ENCODE measurements at regions not wholly inside any gene's neighbourhood (a gene's known extent, or its start where the extent isn't known, plus 50 kb on each side); places are given as distances from the start of the nearest gene placed in this dataset.

- CTCF ChIA-PET, result no interaction called here
- TF ChIP-seq, protein P1, sequence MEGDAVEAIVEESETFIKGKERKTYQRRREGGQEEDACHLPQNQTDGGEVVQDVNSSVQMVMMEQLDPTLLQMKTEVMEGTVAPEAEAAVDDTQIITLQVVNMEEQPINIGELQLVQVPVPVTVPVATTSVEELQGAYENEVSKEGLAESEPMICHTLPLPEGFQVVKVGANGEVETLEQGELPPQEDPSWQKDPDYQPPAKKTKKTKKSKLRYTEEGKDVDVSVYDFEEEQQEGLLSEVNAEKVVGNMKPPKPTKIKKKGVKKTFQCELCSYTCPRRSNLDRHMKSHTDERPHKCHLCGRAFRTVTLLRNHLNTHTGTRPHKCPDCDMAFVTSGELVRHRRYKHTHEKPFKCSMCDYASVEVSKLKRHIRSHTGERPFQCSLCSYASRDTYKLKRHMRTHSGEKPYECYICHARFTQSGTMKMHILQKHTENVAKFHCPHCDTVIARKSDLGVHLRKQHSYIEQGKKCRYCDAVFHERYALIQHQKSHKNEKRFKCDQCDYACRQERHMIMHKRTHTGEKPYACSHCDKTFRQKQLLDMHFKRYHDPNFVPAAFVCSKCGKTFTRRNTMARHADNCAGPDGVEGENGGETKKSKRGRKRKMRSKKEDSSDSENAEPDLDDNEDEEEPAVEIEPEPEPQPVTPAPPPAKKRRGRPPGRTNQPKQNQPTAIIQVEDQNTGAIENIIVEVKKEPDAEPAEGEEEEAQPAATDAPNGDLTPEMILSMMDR (IDR thresholded peaks at IDR 0.05; ENCODE audit: control extremely low read depth, extremely low read depth, low read depth, missing control alignments), result no peak
Measured at GRCh38 chr4:115749404-115749803, 636.0 kb upstream of the NDST4 start.

DNA sequence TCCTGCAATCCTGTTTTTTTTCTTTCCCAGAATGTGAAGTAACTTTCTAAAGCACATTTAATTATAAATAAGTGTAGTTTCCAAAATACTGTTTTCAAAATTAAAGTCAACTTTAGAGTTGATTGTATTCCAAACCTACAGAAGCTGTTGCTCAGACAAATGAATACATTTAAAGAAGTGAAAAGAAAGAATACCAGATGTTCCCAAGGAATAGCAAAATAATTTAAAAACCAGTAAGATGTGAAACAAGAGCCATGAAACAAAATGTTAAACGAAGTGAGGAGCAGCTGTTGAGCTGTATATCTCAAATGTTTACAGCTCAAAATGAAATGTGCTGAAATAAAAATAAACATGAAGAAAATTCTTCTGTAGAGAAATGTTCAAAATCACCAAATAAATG lies 627.4 kb upstream of the NDST4 start:
- no peak for DNase-seq (ENCODE audit: extremely low spot score)
- ChIA-PET POLR2A (no interaction called here), CTCF (no interaction called here)
- TF ChIP-seq, protein P1 (IDR thresholded peaks at IDR 0.05; ENCODE audit: control extremely low read depth, extremely low read depth, low read depth, missing control alignments), result no peak

More at GRCh38 chr4:115749404-115749803, 636.0 kb upstream of the NDST4 start:
- POLR2A ChIA-PET, result no interaction called here
- no peak for DNase-seq (ENCODE audit: extremely low spot score)

- CTCF ChIA-PET, result no interaction called here
- TF ChIP-seq, protein P1 (IDR thresholded peaks at IDR 0.05; ENCODE audit: control extremely low read depth, extremely low read depth, low read depth, missing control alignments), result no peak
- POLR2A ChIA-PET, result no interaction called here
- DNase-seq (ENCODE audit: extremely low spot score), result no peak
Measured at GRCh38 chr4:115729739-115730266, 616.4 kb upstream of the NDST4 start.

DNA sequence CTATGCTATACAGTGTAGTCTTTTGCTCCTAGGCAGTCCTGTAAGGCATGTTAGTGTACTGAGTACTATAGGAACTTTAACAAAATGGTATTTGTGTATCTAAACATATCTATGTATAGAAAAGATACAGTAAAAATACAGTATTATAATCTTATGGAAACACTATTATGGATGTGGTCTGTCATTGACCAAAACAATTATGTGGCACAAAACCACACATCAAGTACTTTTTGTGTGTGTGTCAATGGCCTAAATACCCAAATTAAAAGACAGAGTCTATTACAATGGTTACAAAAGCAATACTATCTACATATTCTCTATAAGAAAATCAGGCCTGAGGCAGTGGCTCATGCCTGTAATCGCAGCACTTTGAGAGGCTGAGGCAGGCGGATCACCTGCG lies 610.2 kb upstream of the NDST4 start:
- TF ChIP-seq, protein P1 (IDR thresholded peaks at IDR 0.05; ENCODE audit: control extremely low read depth, extremely low read depth, low read depth, missing control alignments), result no peak
- CTCF ChIA-PET, result no interaction called here

GRCh38 chr4:115720611-115721010 lies 607.2 kb upstream of the NDST4 start:
- ChIA-PET CTCF (no interaction called here), POLR2A (no interaction called here)
- TF ChIP-seq, protein P1 (IDR thresholded peaks at IDR 0.05; ENCODE audit: control extremely low read depth, extremely low read depth, low read depth, missing control alignments), result no peak
- no peak for DNase-seq (ENCODE audit: extremely low spot score)

More for the DNA sequence above, 610.2 kb upstream of the NDST4 start:
- POLR2A ChIA-PET, result no interaction called here
- no peak for DNase-seq (ENCODE audit: extremely low spot score)

DNA sequence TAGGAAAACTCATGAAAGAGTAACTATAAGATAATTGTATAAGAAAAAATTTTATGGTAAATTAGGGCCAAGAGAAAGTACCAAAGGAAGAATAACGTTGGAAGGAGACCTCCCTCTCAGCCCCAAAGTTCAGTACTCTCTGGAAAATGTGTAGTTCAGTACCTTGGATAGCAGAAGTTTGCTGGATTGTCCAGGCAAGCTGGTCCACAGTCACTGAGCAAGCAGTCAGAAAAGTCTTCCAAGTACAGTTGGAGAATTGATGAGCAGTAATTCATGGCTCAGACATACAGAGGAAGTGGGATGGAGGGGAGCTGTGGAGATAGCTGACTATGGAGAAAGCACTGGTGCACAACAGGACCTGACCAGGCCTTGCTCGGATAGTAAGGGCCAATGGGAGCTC lies 598.2 kb upstream of the NDST4 start:
- TF ChIP-seq, protein P1 (IDR thresholded peaks at IDR 0.05; ENCODE audit: control extremely low read depth, extremely low read depth, low read depth, missing control alignments), result no peak
- DNase-seq (ENCODE audit: extremely low spot score), result no peak
- CTCF ChIA-PET, result interaction anchor here (1.0 kb wide), 1 partner anchor 10 kb away, joined by 3 read pairs; no protein-coding TSS in a partner anchor

More for the DNA sequence above, 598.2 kb upstream of the NDST4 start:
- POLR2A ChIA-PET, result no interaction called here

Measured in GM10248 (cell line).